ENCODE measurements at regions not wholly inside any gene's neighbourhood (a gene's known extent, or its start where the extent isn't known, plus 50 kb on each side); places are given as distances from the start of the nearest gene placed in this dataset.

DNA sequence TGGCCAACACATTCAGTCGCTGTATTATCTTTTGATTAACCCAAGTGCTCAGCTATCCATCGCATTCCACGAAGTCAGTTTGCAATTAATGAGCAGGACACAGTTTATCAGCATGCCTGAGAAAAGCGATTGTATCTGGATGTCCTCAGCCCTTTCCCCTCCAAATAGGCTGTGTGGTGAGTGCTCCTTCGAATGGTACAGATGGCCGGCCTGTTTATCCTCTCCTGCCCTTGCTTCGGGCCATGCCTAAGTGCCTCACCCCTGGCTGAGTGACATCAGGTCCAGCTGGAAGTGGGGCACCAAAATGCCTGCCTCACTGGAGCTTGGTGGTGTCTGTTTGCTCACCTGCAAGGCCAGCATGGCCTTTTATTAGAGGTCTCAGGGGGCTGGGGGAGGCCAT lies 317.3 kb downstream of the GADD45G start:
- H3K4me3 ChIP-seq (ENCODE audit: low read depth, low read length) = no peak overlapping the region
- no peak for DNase-seq (ENCODE audit: low read depth)
- TF ChIP-seq, protein P1, sequence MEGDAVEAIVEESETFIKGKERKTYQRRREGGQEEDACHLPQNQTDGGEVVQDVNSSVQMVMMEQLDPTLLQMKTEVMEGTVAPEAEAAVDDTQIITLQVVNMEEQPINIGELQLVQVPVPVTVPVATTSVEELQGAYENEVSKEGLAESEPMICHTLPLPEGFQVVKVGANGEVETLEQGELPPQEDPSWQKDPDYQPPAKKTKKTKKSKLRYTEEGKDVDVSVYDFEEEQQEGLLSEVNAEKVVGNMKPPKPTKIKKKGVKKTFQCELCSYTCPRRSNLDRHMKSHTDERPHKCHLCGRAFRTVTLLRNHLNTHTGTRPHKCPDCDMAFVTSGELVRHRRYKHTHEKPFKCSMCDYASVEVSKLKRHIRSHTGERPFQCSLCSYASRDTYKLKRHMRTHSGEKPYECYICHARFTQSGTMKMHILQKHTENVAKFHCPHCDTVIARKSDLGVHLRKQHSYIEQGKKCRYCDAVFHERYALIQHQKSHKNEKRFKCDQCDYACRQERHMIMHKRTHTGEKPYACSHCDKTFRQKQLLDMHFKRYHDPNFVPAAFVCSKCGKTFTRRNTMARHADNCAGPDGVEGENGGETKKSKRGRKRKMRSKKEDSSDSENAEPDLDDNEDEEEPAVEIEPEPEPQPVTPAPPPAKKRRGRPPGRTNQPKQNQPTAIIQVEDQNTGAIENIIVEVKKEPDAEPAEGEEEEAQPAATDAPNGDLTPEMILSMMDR (IDR thresholded peaks at IDR 0.05; ENCODE audit: insufficient read depth, low read depth, low read length, missing control alignments) = no peak

DNA sequence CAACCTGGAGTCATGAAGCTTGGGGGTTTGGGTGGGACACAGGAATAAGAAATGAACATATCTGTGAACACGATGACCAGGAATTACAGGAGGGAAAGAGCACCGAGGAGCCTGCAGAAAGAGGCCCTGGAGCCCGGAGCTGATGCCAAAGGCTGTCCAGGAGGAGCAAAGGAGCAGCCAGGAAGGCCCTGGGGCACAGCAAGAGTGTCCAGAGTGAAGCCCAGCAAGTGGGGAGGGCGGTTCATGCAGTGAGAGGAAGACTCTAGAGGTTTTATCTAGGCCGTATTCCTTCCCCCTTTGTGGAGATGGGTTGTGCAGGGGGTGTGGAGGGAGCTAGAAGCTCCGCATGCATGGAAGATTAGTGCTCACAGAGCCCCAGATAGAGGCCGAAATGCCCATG lies 318.4 kb downstream of the GADD45G start:
- DNase-seq (ENCODE audit: low read depth) = no peak
- no peak overlapping the region for H3K4me3 ChIP-seq (ENCODE audit: low read depth, low read length)
- TF ChIP-seq, protein P1 (IDR thresholded peaks at IDR 0.05; ENCODE audit: insufficient read depth, low read depth, low read length, missing control alignments) = no peak

DNA sequence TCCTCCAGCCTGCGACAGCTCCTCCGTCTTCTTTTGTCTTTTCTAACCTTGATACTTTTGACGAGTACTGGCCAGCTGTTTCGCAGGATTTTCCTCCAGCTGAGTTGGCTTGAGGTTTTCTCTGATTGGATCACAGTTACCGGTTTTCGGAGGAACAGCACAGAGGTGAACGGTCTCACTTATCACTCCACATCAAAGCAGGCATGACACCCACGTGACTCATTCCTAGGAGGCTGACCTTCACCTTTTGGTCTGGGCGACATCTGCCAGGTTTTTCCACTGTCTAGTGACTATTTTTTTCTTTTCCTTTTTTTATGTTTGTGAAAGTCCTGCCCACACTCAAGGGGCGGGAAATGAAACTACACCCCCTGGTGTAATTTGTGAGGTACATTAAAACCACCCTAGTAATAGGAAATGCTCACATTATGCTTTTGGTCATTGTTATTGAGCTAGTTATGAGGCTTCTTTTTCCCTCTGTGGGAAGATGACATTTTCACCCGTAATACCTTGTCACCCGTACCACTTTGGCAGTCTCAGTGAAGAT lies 319.2 kb downstream of the GADD45G start:
- TF ChIP-seq, protein P1 (IDR thresholded peaks at IDR 0.05; ENCODE audit: insufficient read depth, low read depth, low read length, missing control alignments) = no peak
- DNase-seq (ENCODE audit: low read depth) = no peak
- H3K4me3 ChIP-seq (ENCODE audit: low read depth, low read length) = no peak overlapping the region

DNA sequence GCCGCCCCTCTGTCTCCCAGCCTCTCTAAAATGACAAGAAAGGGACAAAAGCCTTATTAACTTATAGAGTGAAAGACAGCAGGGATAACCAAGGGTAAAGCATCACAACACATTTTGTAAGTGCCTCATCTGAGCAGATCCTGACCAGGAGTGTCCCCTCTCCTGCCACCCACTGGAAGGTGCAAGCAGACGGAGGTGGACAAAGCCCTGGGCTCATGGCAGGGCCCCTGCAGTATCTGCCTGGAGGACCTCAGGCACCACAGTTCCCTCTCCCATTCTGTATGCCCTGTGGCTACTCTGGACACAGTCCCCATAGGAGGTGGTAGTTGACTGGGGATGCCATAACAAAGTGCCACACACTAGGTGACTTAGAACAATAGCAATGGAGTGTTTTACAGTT lies 319.8 kb downstream of the GADD45G start:
- TF ChIP-seq, protein P1 (IDR thresholded peaks at IDR 0.05; ENCODE audit: insufficient read depth, low read depth, low read length, missing control alignments) = no peak
- no peak for DNase-seq (ENCODE audit: low read depth)
- no peak overlapping the region for H3K4me3 ChIP-seq (ENCODE audit: low read depth, low read length)

DNA sequence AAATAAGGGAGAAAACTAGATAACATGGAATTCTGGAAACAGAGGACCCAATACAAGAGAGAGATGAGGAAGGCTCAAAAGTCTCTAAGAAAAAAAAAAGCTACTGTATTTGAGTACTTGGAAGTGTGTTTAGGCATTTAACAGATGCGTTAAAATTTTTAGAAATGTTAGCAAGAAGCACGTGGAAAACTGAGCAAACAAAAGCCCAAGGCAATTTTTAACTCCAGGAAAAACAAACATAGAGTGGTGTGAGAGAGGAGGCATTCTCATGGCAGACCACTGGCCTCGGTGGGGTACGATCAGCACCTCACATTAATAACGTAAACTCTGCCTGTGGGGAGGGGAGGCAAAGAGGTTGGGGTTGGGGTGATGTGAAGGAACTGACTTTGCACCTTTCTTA lies 321.4 kb downstream of the GADD45G start:
- H3K4me3 ChIP-seq (ENCODE audit: low read depth, low read length) = no peak overlapping the region
- TF ChIP-seq, protein P1 (IDR thresholded peaks at IDR 0.05; ENCODE audit: insufficient read depth, low read depth, low read length, missing control alignments) = no peak
- no peak for DNase-seq (ENCODE audit: low read depth)

DNA sequence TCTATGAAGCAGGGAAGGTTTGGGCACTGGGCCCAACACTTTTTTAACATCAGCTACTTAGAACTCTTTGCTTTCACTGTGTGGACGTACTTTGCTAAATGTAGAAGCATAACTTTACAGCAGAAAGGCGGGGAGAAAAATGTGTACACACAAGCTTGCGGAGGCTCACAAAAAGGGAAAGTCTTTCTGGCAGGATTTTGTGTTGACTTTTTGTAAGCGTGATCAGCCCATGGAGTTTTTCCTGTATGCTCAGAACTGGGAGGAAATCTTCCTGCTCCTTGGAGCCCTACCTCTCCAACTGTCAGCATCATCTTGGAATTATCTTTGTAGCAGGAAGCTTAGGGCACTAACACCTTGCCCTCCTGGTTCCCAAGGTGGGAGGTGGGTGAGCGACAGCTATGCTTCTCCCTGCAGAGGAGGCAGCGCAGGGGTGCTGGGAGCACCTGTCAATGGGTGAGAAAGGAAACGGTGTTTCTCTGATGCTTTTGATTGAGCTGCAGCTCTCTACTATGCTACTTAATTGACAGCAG lies 321.9 kb downstream of the GADD45G start:
- DNase-seq (ENCODE audit: low read depth) = no peak
- TF ChIP-seq, protein P1 (IDR thresholded peaks at IDR 0.05; ENCODE audit: insufficient read depth, low read depth, low read length, missing control alignments) = no peak
- H3K4me3 ChIP-seq (ENCODE audit: low read depth, low read length) = no peak overlapping the region

DNA sequence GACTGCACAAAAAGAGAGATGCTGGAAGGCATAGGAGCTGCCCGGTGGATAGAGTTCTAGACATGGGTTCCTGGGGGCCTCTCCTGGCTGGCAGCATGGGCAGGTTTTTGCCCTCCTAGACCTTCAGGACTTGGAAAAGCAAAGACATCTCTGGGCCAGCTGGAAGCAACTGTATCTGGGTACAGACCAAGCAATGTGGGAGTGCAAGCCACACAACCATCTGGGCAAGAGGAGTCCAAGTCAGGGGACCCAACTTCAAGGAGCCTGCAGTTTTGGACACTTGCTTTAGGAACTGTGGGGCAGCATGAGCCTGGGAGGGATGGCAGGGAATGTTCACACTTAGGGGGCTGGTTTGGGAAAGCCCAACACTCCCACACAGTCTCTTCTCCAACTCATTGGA lies 323.3 kb downstream of the GADD45G start:
- no peak overlapping the region for H3K4me3 ChIP-seq (ENCODE audit: low read depth, low read length)
- TF ChIP-seq, protein P1 (IDR thresholded peaks at IDR 0.05; ENCODE audit: insufficient read depth, low read depth, low read length, missing control alignments) = no peak
- DNase-seq (ENCODE audit: low read depth) = no peak

Data from GM12865 (cell line).